ENCODE measurements at regions not wholly inside any gene's neighbourhood (a gene's known extent, or its start where the extent isn't known, plus 50 kb on each side); places are given as distances from the start of the nearest gene placed in this dataset.
A peak's percentile ranks its signal among the peaks of the same experiment; 100 is the strongest.

- no peak for FAIRE-seq
Measured at GRCh38 chr3:127035677-127036076, 52.8 kb downstream of the PLXNA1 start.

GRCh38 chr3:127036209-127037020 is 53.5 kb downstream of the PLXNA1 start:
- no peak for FAIRE-seq
- intact Hi-C loops (cut with micrococcal nuclease; ENCODE audit: unreplicated experiment) (no loop called here), in situ Hi-C loops (cut with HindIII; ENCODE audit: extremely low pct_ligation_motif_present, low pct_unique_long_range_greater_than_20kb) (no loop called here)
- no peak overlapping the region for H3K27ac ChIP-seq (ENCODE audit: extremely low read length, insufficient read depth, low read length)
- H3K4me1 ChIP-seq (ENCODE audit: insufficient read depth, low read length), result no peaks in the 10 kb centered on the region
- H2AFZ ChIP-seq (ENCODE audit: low read length), result no peak overlapping the region
- no peaks in the 10 kb centered on the region for H3K79me2 ChIP-seq (ENCODE audit: insufficient read depth, low read length)
- no peaks in the 10 kb centered on the region for H3K9me3 ChIP-seq (ENCODE audit: low read length)
- ChIA-PET POLR2A (no interaction called here), CTCF (ENCODE audit: low intra/inter-chr PET ratio, low total read pairs) (no interaction called here)
- no TSS peak for BruUV-seq (replicated peaks)
- ATAC-seq, result no peak
- H3K4me3 ChIP-seq (replicated peaks in 1 of 3; ENCODE audit: insufficient read depth in 1 of 3, low read depth in 2 of 3, low read length in 3 of 3), result no peak overlapping the region
- H3K36me3 ChIP-seq (replicated peaks in 1 of 2; ENCODE audit: control insufficient read depth in 1 of 2, insufficient read depth in 2 of 2, low read length in 2 of 2), result peaks cover 0 to 3% of the 10 kb centered on the region in 2 experiments; a peak in 2 of 5 replicates
- H4K20me1 ChIP-seq (ENCODE audit: insufficient read depth, low read length), result no peaks in the 10 kb centered on the region
- DNase-seq (ENCODE audit: low spot score), result no peak
- no peak overlapping the region for H3K4me2 ChIP-seq (ENCODE audit: low read depth, low read length)
- H3K27me3 ChIP-seq (ENCODE audit: control insufficient read depth in 1 of 2, insufficient read depth in 2 of 2, low read length in 2 of 2), result peaks cover 3 to 9% of the 10 kb centered on the region in 2 experiments; a peak in 3 of 5 replicates
- 82% methylated on average over 15 of the region's 28 CpGs for WGBS (ENCODE audit: low lambda C conversion rate)
- H3K9ac ChIP-seq (ENCODE audit: insufficient read depth, low read depth, low read length), result no peak overlapping the region
- no peak for TF ChIP-seq CCAR2 (optimal IDR thresholded peaks at IDR 0.05; ENCODE audit: low read depth, low read length)
- TF ChIP-seq POLR2G (IDR thresholded peaks at IDR 0.05; ENCODE audit: low read depth, low read length), result 0 out of 2 replicates have a peak, but pooled peaks have one; percentile 3
- TF ChIP-seq PRMT3 (CRISPR knock-in tag; IDR thresholded peaks at IDR 0.05; ENCODE audit: borderline replicate concordance, low read depth), result no peak
- TF ChIP-seq ZNF160 (CRISPR knock-in tag; IDR thresholded peaks at IDR 0.05), result no peak
- no peak for TF ChIP-seq ARID4A (CRISPR knock-in tag; IDR thresholded peaks at IDR 0.05; ENCODE audit: borderline replicate concordance)
- TF ChIP-seq AGO2 (optimal IDR thresholded peaks at IDR 0.05; ENCODE audit: low read depth, low read length), result peak; percentile 91
- TF ChIP-seq NR2C2 (CRISPR knock-in tag; IDR thresholded peaks at IDR 0.05; ENCODE audit: borderline replicate concordance), result no peak
- no peak for TF ChIP-seq TCF12 (IDR thresholded peaks at IDR 0.05)
- no peak for TF ChIP-seq TCF12 (CRISPR knock-in tag; IDR thresholded peaks at IDR 0.05)

More at GRCh38 chr3:127035677-127036076, 52.8 kb downstream of the PLXNA1 start:
- ATAC-seq (no peak), DNase-seq (ENCODE audit: low spot score) (no peak)
- no TSS peak for BruUV-seq (replicated peaks)
- 83% methylated on average over 7 of the region's 10 CpGs for WGBS (ENCODE audit: low lambda C conversion rate)
- Histone ChIP-seq H3K9ac (ENCODE audit: insufficient read depth, low read depth, low read length) (no peak overlapping the region), H3K79me2 (ENCODE audit: insufficient read depth, low read length) (no peaks in the 10 kb centered on the region), H3K4me3 (replicated peaks in 1 of 3; ENCODE audit: insufficient read depth in 1 of 3, low read depth in 2 of 3, low read length in 3 of 3) (no peak overlapping the region), H2AFZ (ENCODE audit: low read length) (no peak overlapping the region), H3K36me3 (replicated peaks in 1 of 2; ENCODE audit: control insufficient read depth in 1 of 2, insufficient read depth in 2 of 2, low read length in 2 of 2) (peaks cover under 1 to 5% of the 10 kb centered on the region in 2 experiments; a peak in 3 of 5 replicates), H3K4me1 (ENCODE audit: insufficient read depth, low read length) (no peaks in the 10 kb centered on the region), H4K20me1 (ENCODE audit: insufficient read depth, low read length) (no peaks in the 10 kb centered on the region), H3K4me2 (ENCODE audit: low read depth, low read length) (no peak overlapping the region), H3K9me3 (ENCODE audit: low read length) (no peaks in the 10 kb centered on the region), H3K27me3 (ENCODE audit: control insufficient read depth in 1 of 2, insufficient read depth in 2 of 2, low read length in 2 of 2) (peaks cover 3 to 8% of the 10 kb centered on the region in 2 experiments; a peak in 2 of 5 replicates), H3K27ac (ENCODE audit: extremely low read length, insufficient read depth, low read length) (no peak overlapping the region)
- ChIA-PET CTCF (ENCODE audit: low intra/inter-chr PET ratio, low total read pairs) (no interaction called here), POLR2A (no interaction called here)
- intact Hi-C loops (cut with micrococcal nuclease; ENCODE audit: unreplicated experiment) (no loop called here), in situ Hi-C loops (cut with HindIII; ENCODE audit: extremely low pct_ligation_motif_present, low pct_unique_long_range_greater_than_20kb) (no loop called here)
- TF ChIP-seq AGO2 (optimal IDR thresholded peaks at IDR 0.05; ENCODE audit: low read depth, low read length), result peak; percentile 29
- peak; percentile 13 for TF ChIP-seq RBM22 (optimal IDR thresholded peaks at IDR 0.05; ENCODE audit: low read length)
- no peak for TF ChIP-seq FOXM1 (CRISPR knock-in tag; IDR thresholded peaks at IDR 0.05)
